ENCODE measurements at regions not wholly inside any gene's neighbourhood (a gene's known extent, or its start where the extent isn't known, plus 50 kb on each side); places are given as distances from the start of the nearest gene placed in this dataset.

DNA sequence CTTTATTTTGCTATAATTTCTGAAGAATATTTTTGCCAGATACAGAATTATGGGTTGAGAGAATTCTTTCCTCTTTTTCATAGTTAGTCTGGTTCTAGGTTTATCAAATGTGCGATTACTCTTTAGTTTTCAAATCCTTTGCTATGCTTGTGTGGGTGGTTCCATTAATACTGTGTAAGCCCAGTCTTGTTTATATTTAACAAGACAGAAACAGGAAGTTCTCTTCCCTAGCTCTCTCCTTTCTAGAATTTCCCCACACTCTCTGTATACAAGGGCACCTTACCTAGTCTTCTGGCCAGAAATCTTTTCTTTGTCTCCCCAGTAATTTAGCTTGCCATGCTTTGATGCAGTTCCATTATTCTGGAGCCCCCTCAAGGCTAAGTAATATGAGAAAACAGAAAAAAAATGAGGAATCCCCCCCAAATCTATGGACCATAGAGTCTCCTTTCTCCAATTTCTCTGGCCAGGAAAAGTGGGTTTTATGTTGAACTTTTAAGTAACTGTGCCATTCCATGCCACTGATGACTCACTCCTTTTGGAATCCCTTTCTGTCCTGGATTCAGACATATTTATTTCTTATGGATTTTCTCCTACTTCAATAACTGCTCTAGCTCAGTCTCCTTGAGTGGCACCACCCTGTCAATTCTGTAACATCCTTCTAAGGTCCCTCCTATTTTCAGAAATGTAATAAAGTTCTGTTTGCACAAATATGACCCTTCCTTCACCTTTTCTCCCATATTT is 1714.1 kb downstream of the EFNA5 start:
- Histone ChIP-seq H3K4me1 (ENCODE audit: control insufficient read depth in 1 of 2, insufficient read depth in 2 of 2, low read depth in 1 of 2, low read length in 1 of 2) (peaks cover 0 to 14% of the 10 kb centered on the region in 2 experiments; a peak in 3 of 4 replicates), H3F3A (replicated peaks; ENCODE audit: insufficient read depth) (no peaks in the 10 kb centered on the region), H3K9ac (no peak overlapping the region), H3K79me2 (ENCODE audit: insufficient read depth) (no peaks in the 10 kb centered on the region), H3K4me3 (ENCODE audit: low read depth in 2 of 2, low read length in 1 of 2) (no peak overlapping the region), H3K9me3 (no peaks in the 10 kb centered on the region), H3K27ac (ENCODE audit: low read depth in 2 of 2, low read length in 1 of 2) (peak overlapping the region; percentile 13 to 34; a peak in 2 of 4 replicates), H4K20me1 (ENCODE audit: insufficient read depth) (no peaks in the 10 kb centered on the region), H3K27me3 (ENCODE audit: insufficient read depth) (no peaks in the 10 kb centered on the region), H3K4me2 (no peak overlapping the region), H2AFZ (ENCODE audit: low read depth) (peak overlapping the region; percentile 69; the same call in 1 of the 2 replicates), H3K36me3 (replicated peaks in 1 of 2; ENCODE audit: control insufficient read depth in 1 of 2, insufficient read depth in 2 of 2, low read length in 1 of 2) (no peaks in the 10 kb centered on the region), H3K9me2 (no peaks in the 10 kb centered on the region)
- ChIA-PET POLR2A (no interaction called here), CTCF (interaction anchor here (0.6 to 2.0 kb wide), 2 partner anchors 14 to 1314 kb away, joined by 4 to 5 read pairs; no protein-coding TSS in a partner anchor)
- DNase-seq = no peak
- TF ChIP-seq JUND (IDR thresholded peaks at IDR 0.05) (peak; percentile 71), EP300 (IDR thresholded peaks at IDR 0.05; ENCODE audit: borderline replicate concordance in 1 of 2, low read depth in 1 of 2, low read length in 1 of 2) (no peak), RAD21 (IDR thresholded peaks at IDR 0.05; ENCODE audit: low read length) (no peak), TEAD4 (IDR thresholded peaks at IDR 0.05; ENCODE audit: borderline replicate concordance, insufficient read depth) (0 out of 2 replicates have a peak, but pooled peaks have one; percentile 15), FOXJ3 (CRISPR knock-in tag; IDR thresholded peaks at IDR 0.05) (no peak), REST (IDR thresholded peaks at IDR 0.05; ENCODE audit: low read depth, low read length) (no peak), PBX3 (IDR thresholded peaks at IDR 0.05) (peak; percentile 25; the same call in 1 of the 2 replicates), SIN3A (IDR thresholded peaks at IDR 0.05; ENCODE audit: borderline replicate concordance, low read depth, low read length) (no peak), FOSL2 (IDR thresholded peaks at IDR 0.05; ENCODE audit: borderline replicate concordance, low read depth) (peak; percentile 69; the same call in 1 of the 2 replicates), NRF1 (IDR thresholded peaks at IDR 0.05; ENCODE audit: low read depth, low read length) (no peak), TCF12 (IDR thresholded peaks at IDR 0.05) (0 out of 2 replicates have a peak, but pooled peaks have one; percentile 27)
- TF ChIP-seq, protein P1, sequence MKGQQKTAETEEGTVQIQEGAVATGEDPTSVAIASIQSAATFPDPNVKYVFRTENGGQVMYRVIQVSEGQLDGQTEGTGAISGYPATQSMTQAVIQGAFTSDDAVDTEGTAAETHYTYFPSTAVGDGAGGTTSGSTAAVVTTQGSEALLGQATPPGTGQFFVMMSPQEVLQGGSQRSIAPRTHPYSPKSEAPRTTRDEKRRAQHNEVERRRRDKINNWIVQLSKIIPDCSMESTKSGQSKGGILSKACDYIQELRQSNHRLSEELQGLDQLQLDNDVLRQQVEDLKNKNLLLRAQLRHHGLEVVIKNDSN (IDR thresholded peaks at IDR 0.05; ENCODE audit: borderline replicate concordance, low read depth) = no peak
- TF ChIP-seq, protein P2, sequence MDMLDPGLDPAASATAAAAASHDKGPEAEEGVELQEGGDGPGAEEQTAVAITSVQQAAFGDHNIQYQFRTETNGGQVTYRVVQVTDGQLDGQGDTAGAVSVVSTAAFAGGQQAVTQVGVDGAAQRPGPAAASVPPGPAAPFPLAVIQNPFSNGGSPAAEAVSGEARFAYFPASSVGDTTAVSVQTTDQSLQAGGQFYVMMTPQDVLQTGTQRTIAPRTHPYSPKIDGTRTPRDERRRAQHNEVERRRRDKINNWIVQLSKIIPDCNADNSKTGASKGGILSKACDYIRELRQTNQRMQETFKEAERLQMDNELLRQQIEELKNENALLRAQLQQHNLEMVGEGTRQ (IDR thresholded peaks at IDR 0.05; ENCODE audit: borderline replicate concordance, low read depth, low read length) = no peak
- WGBS (ENCODE audit: low lambda C conversion rate) = 93% methylated on average over 1 of the region's 1 CpG
